ENCODE measurements at regions not wholly inside any gene's neighbourhood (a gene's known extent, or its start where the extent isn't known, plus 50 kb on each side); places are given as distances from the start of the nearest gene placed in this dataset.

GRCh38 chr12:124472690-124473279, 94.6 kb downstream of the NCOR2 start:
- TF ChIP-seq POLR2A (IDR thresholded peaks at IDR 0.05; ENCODE audit: low read depth, low read length) (no peak), PAX5 (IDR thresholded peaks at IDR 0.05; ENCODE audit: insufficient read depth, low read length, severe bottlenecking) (no peak), TAF1 (IDR thresholded peaks at IDR 0.05; ENCODE audit: low read depth, low read length) (no peak)

Measured in GM12891 (cell line).